ENCODE measurements at regions not wholly inside any gene's neighbourhood (a gene's known extent, or its start where the extent isn't known, plus 50 kb on each side); places are given as distances from the start of the nearest gene placed in this dataset.

DNA sequence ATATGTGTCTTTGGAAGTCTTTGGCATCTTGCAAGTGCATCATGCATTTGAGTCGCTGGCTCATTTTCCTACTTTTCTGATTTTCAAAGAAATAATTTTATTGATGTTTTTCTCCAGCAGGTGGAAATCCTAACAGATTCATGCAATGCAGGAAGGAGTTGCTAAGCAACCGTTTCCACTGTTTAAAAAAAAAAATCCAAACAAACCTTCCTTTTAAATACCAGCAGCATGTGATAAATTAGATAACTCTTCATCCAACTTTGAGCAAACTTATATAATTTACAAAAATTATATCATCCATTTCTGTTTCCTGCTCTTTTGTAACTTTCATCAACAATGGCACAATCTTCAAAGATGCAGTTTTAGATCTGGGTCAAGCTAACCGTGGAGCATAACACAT is 364.1 kb downstream of the MFSD1 start:
- DNase-seq (ENCODE audit: low spot score), result no peak
- CTCF ChIA-PET (ENCODE audit: unreplicated experiment), result no interaction called here

DNA sequence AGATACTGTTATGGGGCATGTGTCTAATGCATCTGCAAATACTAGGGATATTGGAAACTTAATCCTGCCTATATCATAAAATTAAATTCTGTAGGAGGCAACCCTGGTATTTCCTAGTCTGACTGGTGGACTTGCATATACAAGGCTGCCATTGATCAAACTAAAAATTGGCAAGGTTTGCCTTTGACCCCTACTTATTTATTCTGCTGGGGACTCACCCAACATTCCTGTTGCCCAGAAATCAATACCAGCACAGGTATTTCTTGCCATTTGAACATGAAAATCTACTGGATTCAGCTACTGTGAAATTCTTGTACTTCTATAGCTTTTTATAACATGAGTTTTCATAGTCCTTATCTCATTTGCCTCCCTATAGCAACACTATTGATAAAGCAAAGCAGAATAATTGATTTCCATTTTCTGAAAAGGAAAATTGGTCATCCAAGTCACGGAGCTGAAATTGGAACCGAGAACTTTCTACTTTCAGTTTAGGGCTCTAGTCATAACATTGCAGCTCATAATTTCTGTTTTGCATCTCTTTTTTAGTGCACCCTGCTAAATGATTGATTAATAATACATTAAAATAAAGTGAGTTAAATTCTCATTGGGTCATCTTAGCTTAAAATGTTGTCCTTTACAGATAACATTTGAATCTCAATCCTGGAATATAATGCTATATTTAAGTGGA is 365.2 kb downstream of the MFSD1 start:
- Histone ChIP-seq H3K9me3 (ENCODE audit: low read length) (no peaks in the 10 kb centered on the region), H3K27ac (ENCODE audit: low read depth, low read length, poor library complexity, severe bottlenecking) (no peak overlapping the region), H3K4me2 (ENCODE audit: low read length) (no peak overlapping the region), H2AFZ (ENCODE audit: low read length) (no peak overlapping the region), H3K79me2 (ENCODE audit: insufficient read depth, low read depth, low read length) (no peaks in the 10 kb centered on the region), H3K9me2 (ENCODE audit: insufficient read depth, low read length) (no peaks in the 10 kb centered on the region), H3K36me3 (ENCODE audit: insufficient read depth, low read length) (no peaks in the 10 kb centered on the region), H3K4me1 (ENCODE audit: insufficient read depth, low read length, poor library complexity, severe bottlenecking) (no peaks in the 10 kb centered on the region), H3K4me3 (ENCODE audit: low read depth, low read length, poor library complexity, severe bottlenecking) (no peak overlapping the region), H4K20me1 (ENCODE audit: insufficient read depth, low read length) (no peaks in the 10 kb centered on the region)
- BruUV-seq (replicated peaks), result no TSS peak
- no peak for TF ChIP-seq EZH2phosphoT487 (IDR thresholded peaks at IDR 0.05; ENCODE audit: borderline replicate concordance, low read depth, low read length)
- TF ChIP-seq, protein P1, sequence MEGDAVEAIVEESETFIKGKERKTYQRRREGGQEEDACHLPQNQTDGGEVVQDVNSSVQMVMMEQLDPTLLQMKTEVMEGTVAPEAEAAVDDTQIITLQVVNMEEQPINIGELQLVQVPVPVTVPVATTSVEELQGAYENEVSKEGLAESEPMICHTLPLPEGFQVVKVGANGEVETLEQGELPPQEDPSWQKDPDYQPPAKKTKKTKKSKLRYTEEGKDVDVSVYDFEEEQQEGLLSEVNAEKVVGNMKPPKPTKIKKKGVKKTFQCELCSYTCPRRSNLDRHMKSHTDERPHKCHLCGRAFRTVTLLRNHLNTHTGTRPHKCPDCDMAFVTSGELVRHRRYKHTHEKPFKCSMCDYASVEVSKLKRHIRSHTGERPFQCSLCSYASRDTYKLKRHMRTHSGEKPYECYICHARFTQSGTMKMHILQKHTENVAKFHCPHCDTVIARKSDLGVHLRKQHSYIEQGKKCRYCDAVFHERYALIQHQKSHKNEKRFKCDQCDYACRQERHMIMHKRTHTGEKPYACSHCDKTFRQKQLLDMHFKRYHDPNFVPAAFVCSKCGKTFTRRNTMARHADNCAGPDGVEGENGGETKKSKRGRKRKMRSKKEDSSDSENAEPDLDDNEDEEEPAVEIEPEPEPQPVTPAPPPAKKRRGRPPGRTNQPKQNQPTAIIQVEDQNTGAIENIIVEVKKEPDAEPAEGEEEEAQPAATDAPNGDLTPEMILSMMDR (conservative IDR thresholded peaks at IDR 0.05; ENCODE audit: low read length), result no peak
- ChIA-PET CTCF (ENCODE audit: unreplicated experiment) (no interaction called here), POLR2A (interaction anchor here (0.8 kb wide), 1 partner anchor 9 kb away, joined by 4 read pairs; no protein-coding TSS in a partner anchor)
- intact Hi-C loops (cut with micrococcal nuclease; ENCODE audit: unreplicated experiment), result no loop called here
- DNase-seq (ENCODE audit: low spot score), result no peak

More for the DNA sequence above, 364.1 kb downstream of the MFSD1 start:
- H3K36me3 ChIP-seq (ENCODE audit: insufficient read depth, low read length), result no peaks in the 10 kb centered on the region
- H3K4me1 ChIP-seq (ENCODE audit: insufficient read depth, low read length, poor library complexity, severe bottlenecking), result no peaks in the 10 kb centered on the region
- no peak overlapping the region for H3K27ac ChIP-seq (ENCODE audit: low read depth, low read length, poor library complexity, severe bottlenecking)
- H3K9me2 ChIP-seq (ENCODE audit: insufficient read depth, low read length), result no peaks in the 10 kb centered on the region
- POLR2A ChIA-PET, result interaction anchor here (0.6 kb wide), 1 partner anchor 31 kb away, joined by 5 read pairs; no protein-coding TSS in a partner anchor
- H3K4me2 ChIP-seq (ENCODE audit: low read length), result no peak overlapping the region
- H4K20me1 ChIP-seq (ENCODE audit: insufficient read depth, low read length), result no peaks in the 10 kb centered on the region
- BruUV-seq (replicated peaks), result no TSS peak
- no peak overlapping the region for H3K4me3 ChIP-seq (ENCODE audit: low read depth, low read length, poor library complexity, severe bottlenecking)
- TF ChIP-seq, protein P1 (conservative IDR thresholded peaks at IDR 0.05; ENCODE audit: low read length), result no peak
- TF ChIP-seq EZH2phosphoT487 (IDR thresholded peaks at IDR 0.05; ENCODE audit: borderline replicate concordance, low read depth, low read length), result no peak
- no peak overlapping the region for H2AFZ ChIP-seq (ENCODE audit: low read length)
- no peaks in the 10 kb centered on the region for H3K79me2 ChIP-seq (ENCODE audit: insufficient read depth, low read depth, low read length)
- intact Hi-C loops (cut with micrococcal nuclease; ENCODE audit: unreplicated experiment), result no loop called here
- H3K9me3 ChIP-seq (ENCODE audit: low read length), result no peaks in the 10 kb centered on the region

DNA sequence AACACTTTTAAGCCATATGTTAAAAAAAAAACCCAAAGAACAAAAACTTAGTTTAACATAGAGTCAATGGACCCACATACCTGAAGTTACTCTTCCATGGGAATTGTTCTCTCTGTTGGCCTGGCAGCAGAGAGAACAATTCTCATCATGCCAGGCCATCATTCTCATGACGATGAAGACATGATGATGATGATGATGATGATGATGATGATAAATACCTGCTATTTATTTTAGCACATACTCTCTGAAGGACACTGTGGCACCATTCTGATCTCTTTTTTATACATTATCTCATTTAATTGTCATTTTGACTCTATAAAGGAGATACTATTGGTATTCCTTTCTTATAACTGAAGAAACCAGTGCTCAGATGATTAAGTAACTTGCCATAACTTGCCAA is 366.9 kb downstream of the MFSD1 start:
- DNase-seq (ENCODE audit: low spot score), result no peak
- POLR2A ChIA-PET, result no interaction called here

More for the DNA sequence above, 366.9 kb downstream of the MFSD1 start:
- TF ChIP-seq, protein P1 (conservative IDR thresholded peaks at IDR 0.05; ENCODE audit: low read length), result no peak
- no peak for TF ChIP-seq EZH2phosphoT487 (IDR thresholded peaks at IDR 0.05; ENCODE audit: borderline replicate concordance, low read depth, low read length)
- Histone ChIP-seq H3K9me2 (ENCODE audit: insufficient read depth, low read length) (no peaks in the 10 kb centered on the region), H3K4me1 (ENCODE audit: insufficient read depth, low read length, poor library complexity, severe bottlenecking) (no peaks in the 10 kb centered on the region), H2AFZ (ENCODE audit: low read length) (no peak overlapping the region), H4K20me1 (ENCODE audit: insufficient read depth, low read length) (no peaks in the 10 kb centered on the region), H3K36me3 (ENCODE audit: insufficient read depth, low read length) (no peaks in the 10 kb centered on the region), H3K9me3 (ENCODE audit: low read length) (no peaks in the 10 kb centered on the region), H3K4me3 (ENCODE audit: low read depth, low read length, poor library complexity, severe bottlenecking) (no peak overlapping the region), H3K27ac (ENCODE audit: low read depth, low read length, poor library complexity, severe bottlenecking) (no peak overlapping the region), H3K79me2 (ENCODE audit: insufficient read depth, low read depth, low read length) (no peaks in the 10 kb centered on the region), H3K4me2 (ENCODE audit: low read length) (no peak overlapping the region)
- CTCF ChIA-PET (ENCODE audit: unreplicated experiment), result no interaction called here
- no TSS peak for BruUV-seq (replicated peaks)
- intact Hi-C loops (cut with micrococcal nuclease; ENCODE audit: unreplicated experiment), result no loop called here

All from OCI-LY7 (cell line).